HepG2 (cell line): ENCODE measurements at regions not wholly inside any gene's neighbourhood (a gene's known extent, or its start where the extent isn't known, plus 50 kb on each side); places are given as distances from the start of the nearest gene placed in this dataset.

Experiments used
- ATAC-seq: fragments of 200-7000 bp; cut with Tn5 transposase; 3 replicates; pipeline ENCODE4 v1.9.1; 2020; ENCODE audit warnings: mild to moderate bottlenecking, moderate library complexity
- BruUV-seq: library from RNA; stranded (reverse); fragments of 400-500 nt; replicated peaks from 2 replicates; lab custom pipeline; 2021; lab: Mats Ljungman, UMichigan
- CTCF ChIA-PET: fragments of 300-600 bp; formaldehyde crosslinking; extraction: SDS; loops from one replicate; lab custom pipeline; 2021; ENCODE audit warnings: low total read pairs, inconsistent platforms, low intra/inter-chr PET ratio; lab: Yijun Ruan, JAX
- POLR2A ChIA-PET: fragments of 350-600 bp; sonication (Branson Sonifier 250); formaldehyde crosslinking; loops from one replicate; lab custom pipeline; 2020; ENCODE audit warnings: antibody characterized with exemption, inconsistent platforms; lab: Yijun Ruan, JAX
- DNase-seq: peaks from one replicate; pipeline ENCODE4 v3.0.0-alpha.2; 2015; ENCODE audit warnings: low spot score
- FAIRE-seq: peaks from 3 replicates; lab custom pipeline; 2011; peaks lifted over from hg19 to GRCh38; lab: Jason Lieb, UNC
- H2AFZ ChIP-seq: one replicate; pipeline ENCODE4 v1.6.1; 2011; ENCODE audit warnings: low read length, inconsistent platforms
- H3K27ac ChIP-seq: fragments of 300-600 bp; 3 replicates; pipeline ENCODE4 v1.8.0; 2011; ENCODE audit warnings: mixed run types, mild to moderate bottlenecking, mixed read lengths, low read length, inconsistent platforms; ENCODE audit not compliant: insufficient read depth; ENCODE audit errors: extremely low read length
- H3K27me3 ChIP-seq, 2 experiments: fragments of 200-600 bp in 1 of 2; 2 replicates in 1 of 2; 3 replicates in 1 of 2; pipeline versions ENCODE4 v1.6.0 to v1.8.0; 2011; ENCODE audit warnings: low read length in 2 of 2, mild to moderate bottlenecking in 2 of 2, moderate library complexity in 2 of 2, inconsistent platforms in 1 of 2; ENCODE audit not compliant: insufficient read depth in 2 of 2, control insufficient read depth in 1 of 2
- H3K36me3 ChIP-seq, 2 experiments: fragments of 200-600 bp in 1 of 2; replicated peaks in 1 of 2; 2 replicates in 1 of 2; 3 replicates in 1 of 2; pipeline versions ENCODE4 v1.5.1 to v1.8.0; 2011; ENCODE audit warnings: low read length in 2 of 2, inconsistent platforms in 1 of 2; ENCODE audit not compliant: insufficient read depth in 2 of 2, control insufficient read depth in 1 of 2
- H3K4me1 ChIP-seq: 2 replicates; pipeline ENCODE4 v1.5.1; 2012; ENCODE audit warnings: low read length, inconsistent platforms; ENCODE audit not compliant: insufficient read depth
- H3K4me2 ChIP-seq: 2 replicates; pipeline ENCODE4 v1.6.0; 2011; ENCODE audit warnings: low read depth, low read length, inconsistent platforms
- H3K4me3 ChIP-seq, 3 experiments: fragments of 200-600 bp in 1 of 3; sonication (generic), shearing (Covaris generic) in 1 of 3; replicated peaks in 1 of 3; 2 replicates each; pipeline ENCODE4 v1.5.1; 2011 to 2016; ENCODE audit warnings: low read length in 3 of 3, inconsistent platforms in 2 of 3, low read depth in 2 of 3, mild to moderate bottlenecking in 2 of 3, control low read depth in 1 of 3, mixed read lengths in 1 of 3; ENCODE audit not compliant: insufficient read depth in 1 of 3
- H3K79me2 ChIP-seq: one replicate; pipeline ENCODE4 v1.6.1; 2011; ENCODE audit warnings: low read length, inconsistent platforms; ENCODE audit not compliant: insufficient read depth
- H3K9ac ChIP-seq: 2 replicates; pipeline ENCODE4 v1.6.0; 2011; ENCODE audit warnings: mild to moderate bottlenecking, low read depth, low read length, inconsistent platforms; ENCODE audit not compliant: insufficient read depth
- H3K9me3 ChIP-seq: 2 replicates; pipeline ENCODE4 v1.5.1; 2012; ENCODE audit warnings: mild to moderate bottlenecking, low read length
- H4K20me1 ChIP-seq: 2 replicates; pipeline ENCODE4 v1.6.0; 2011; ENCODE audit warnings: inconsistent platforms, mild to moderate bottlenecking, low read length, moderate library complexity; ENCODE audit not compliant: insufficient read depth
- ATF7 ChIP-seq, 2 experiments: fragments of 450-650 bp in 1 of 2; sonication (generic) in 1 of 2; formaldehyde crosslinking in 1 of 2; IDR thresholded peaks; 2 replicates each; pipeline versions ENCODE4 v1.4.0 to v1.6.1; 2016 to 2020; ENCODE audit warnings: antibody characterized with exemption in 1 of 2, mild to moderate bottlenecking in 1 of 2, missing genetic modification reagents in 1 of 2
- ETV5 ChIP-seq: IDR thresholded peaks from 2 replicates; pipeline ENCODE4 v1.6.1; 2018; ENCODE audit warnings: missing biosample characterization, missing genetic modification reagents, inconsistent platforms, borderline replicate concordance
- TOPORS ChIP-seq: sonication (generic); formaldehyde crosslinking; IDR thresholded peaks from 2 replicates; pipeline ENCODE4 v1.8.0; 2023; ENCODE audit warnings: mild to moderate bottlenecking, missing genetic modification reagents
- TP53 ChIP-seq: sonication (generic); formaldehyde crosslinking; conservative IDR thresholded peaks from 2 replicates; pipeline ENCODE4 v1.4.0; 2020; ENCODE audit warnings: missing genetic modification reagents
- ZNF34 ChIP-seq: sonication (generic); formaldehyde crosslinking; IDR thresholded peaks from 2 replicates; pipeline ENCODE4 v1.4.0; 2020; ENCODE audit warnings: mild to moderate bottlenecking, missing genetic modification reagents, borderline replicate concordance
- ZNF431 ChIP-seq: sonication (generic); formaldehyde crosslinking; IDR thresholded peaks from 2 replicates; pipeline ENCODE4 v1.9.0; 2022; ENCODE audit warnings: missing genetic modification reagents, low read depth, mild to moderate bottlenecking, borderline replicate concordance
- WGBS: methylation state at CpG from one replicate; pipeline ENCODE4 v1.1.6; 2017; ENCODE audit warnings: low lambda C conversion rate; 5-methylcytosine and 5-hydroxymethylcytosine counted together
- in situ Hi-C: cut with HindIII; loops from 2 replicates; pipeline ENCODE4 v1.10.0; 2017; ENCODE audit warnings: low pct_unique_long_range_greater_than_20kb; ENCODE audit not compliant: extremely low pct_ligation_motif_present
- intact Hi-C: fragments of 100-400 bp; cut with micrococcal nuclease; formaldehyde crosslinking; loops from one replicate; pipeline ENCODE4 v1.10.0; 2022; ENCODE audit not compliant: unreplicated experiment
- TF ChIP-seq, protein P1 (sequence below): IDR thresholded peaks from 2 replicates; pipeline ENCODE4 v1.6.1; 2012; ENCODE audit warnings: low read depth, low read length, improper control_type of control experiment
- TF ChIP-seq, protein P2 (sequence below): sonication (generic); formaldehyde crosslinking; IDR thresholded peaks from 2 replicates; pipeline ENCODE4 v1.5.1; 2020; ENCODE audit warnings: mild to moderate bottlenecking, missing genetic modification reagents, moderate library complexity

DNA sequence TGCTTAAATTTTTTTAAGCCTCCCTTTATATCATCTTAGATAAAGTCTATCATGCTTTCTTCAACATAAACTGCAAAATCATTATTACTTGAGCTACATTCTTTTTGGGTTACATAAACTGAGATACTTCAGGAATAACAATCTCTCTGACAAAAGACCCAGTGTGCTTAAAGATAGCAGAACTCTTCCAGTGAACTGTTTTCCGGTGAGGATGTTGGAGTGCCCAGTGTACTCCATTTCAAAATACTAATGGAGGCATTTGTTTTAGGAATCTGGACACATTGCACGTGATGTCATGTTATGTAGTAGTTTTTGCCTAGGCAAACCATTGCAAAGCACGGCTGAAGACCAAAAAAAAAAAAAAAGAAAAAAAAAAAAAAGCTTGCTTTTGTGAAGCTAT, 388.2 kb upstream of the CELF2 start:
- no peak for DNase-seq
- Histone ChIP-seq H3K9ac (no peak overlapping the region), H2AFZ (no peak overlapping the region), H3K4me1 (no peaks in the 10 kb centered on the region), H3K4me3 (no peak overlapping the region), H3K27ac (no peak overlapping the region), H3K27me3 (no peaks in the 10 kb centered on the region), H3K4me2 (no peak overlapping the region), H4K20me1 (no peaks in the 10 kb centered on the region), H3K79me2 (no peaks in the 10 kb centered on the region), H3K9me3 (peaks cover 37% of the 10 kb centered on the region), H3K36me3 (no peaks in the 10 kb centered on the region)
- TF ChIP-seq, protein P1, sequence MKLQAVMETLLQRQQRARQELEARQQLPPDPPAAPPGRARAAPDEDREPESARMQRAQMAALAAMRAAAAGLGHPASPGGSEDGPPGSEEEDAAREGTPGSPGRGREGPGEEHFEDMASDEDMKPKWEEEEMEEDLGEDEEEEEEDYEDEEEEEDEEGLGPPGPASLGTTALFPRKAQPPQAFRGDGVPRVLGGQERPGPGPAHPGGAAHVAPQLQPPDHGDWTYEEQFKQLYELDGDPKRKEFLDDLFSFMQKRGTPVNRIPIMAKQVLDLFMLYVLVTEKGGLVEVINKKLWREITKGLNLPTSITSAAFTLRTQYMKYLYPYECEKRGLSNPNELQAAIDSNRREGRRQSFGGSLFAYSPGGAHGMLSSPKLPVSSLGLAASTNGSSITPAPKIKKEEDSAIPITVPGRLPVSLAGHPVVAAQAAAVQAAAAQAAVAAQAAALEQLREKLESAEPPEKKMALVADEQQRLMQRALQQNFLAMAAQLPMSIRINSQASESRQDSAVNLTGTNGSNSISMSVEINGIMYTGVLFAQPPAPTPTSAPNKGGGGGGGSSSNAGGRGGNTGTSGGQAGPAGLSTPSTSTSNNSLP, result no peak
- TF ChIP-seq ETV5 (CRISPR knock-in tag), result no peak
- FAIRE-seq, result no peak
- BruUV-seq, result no TSS peak
- intact Hi-C loops, result no loop called here
- WGBS, result 0% methylated on average over 3 of the region's 3 CpGs
- ChIA-PET CTCF (no interaction called here), POLR2A (no interaction called here)
- in situ Hi-C loops, result no loop called here
- no peak for ATAC-seq

DNA sequence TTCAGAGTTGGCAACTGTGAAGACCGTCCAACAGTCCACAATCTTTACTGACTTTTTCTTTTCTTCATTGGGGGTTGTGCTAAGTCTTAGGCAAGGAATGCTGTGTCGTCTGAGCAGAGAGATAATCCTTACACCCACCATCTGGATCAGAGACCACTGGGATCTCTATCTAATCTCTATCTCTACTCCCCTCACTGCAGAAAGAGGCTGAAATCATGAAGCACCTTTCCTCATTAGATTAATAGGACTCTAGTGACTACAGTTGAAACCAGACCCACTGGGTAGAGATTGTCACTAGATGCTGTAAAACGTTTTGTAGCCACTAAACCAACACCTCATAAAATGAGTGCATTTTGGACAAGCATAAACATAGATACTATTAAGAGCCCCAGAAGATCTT, 387.4 kb upstream of the CELF2 start:
- Histone ChIP-seq H3K9me3 (peaks cover 37% of the 10 kb centered on the region), H3K4me2 (no peak overlapping the region), H3K4me1 (no peaks in the 10 kb centered on the region), H3K79me2 (no peaks in the 10 kb centered on the region), H3K4me3 (no peak overlapping the region), H2AFZ (no peak overlapping the region), H3K27me3 (no peaks in the 10 kb centered on the region), H4K20me1 (no peaks in the 10 kb centered on the region), H3K27ac (no peak overlapping the region), H3K36me3 (no peaks in the 10 kb centered on the region), H3K9ac (no peak overlapping the region)
- CTCF ChIA-PET, result no interaction called here
- FAIRE-seq (no peak), ATAC-seq (no peak), DNase-seq (no peak)
- in situ Hi-C loops (no loop called here), intact Hi-C loops (no loop called here)
- 0% methylated on average over 3 of the region's 3 CpGs for WGBS
- POLR2A ChIA-PET, result no interaction called here
- BruUV-seq, result no TSS peak
- TF ChIP-seq ZNF34 (CRISPR knock-in tag) (no peak), TP53 (CRISPR knock-in tag) (no peak), ATF7 (IDR thresholded peaks at IDR 0.05) (no peak), ATF7 (CRISPR knock-in tag; IDR thresholded peaks at IDR 0.05) (no peak), ZNF431 (no peak), TOPORS (no peak)
- TF ChIP-seq, protein P2, sequence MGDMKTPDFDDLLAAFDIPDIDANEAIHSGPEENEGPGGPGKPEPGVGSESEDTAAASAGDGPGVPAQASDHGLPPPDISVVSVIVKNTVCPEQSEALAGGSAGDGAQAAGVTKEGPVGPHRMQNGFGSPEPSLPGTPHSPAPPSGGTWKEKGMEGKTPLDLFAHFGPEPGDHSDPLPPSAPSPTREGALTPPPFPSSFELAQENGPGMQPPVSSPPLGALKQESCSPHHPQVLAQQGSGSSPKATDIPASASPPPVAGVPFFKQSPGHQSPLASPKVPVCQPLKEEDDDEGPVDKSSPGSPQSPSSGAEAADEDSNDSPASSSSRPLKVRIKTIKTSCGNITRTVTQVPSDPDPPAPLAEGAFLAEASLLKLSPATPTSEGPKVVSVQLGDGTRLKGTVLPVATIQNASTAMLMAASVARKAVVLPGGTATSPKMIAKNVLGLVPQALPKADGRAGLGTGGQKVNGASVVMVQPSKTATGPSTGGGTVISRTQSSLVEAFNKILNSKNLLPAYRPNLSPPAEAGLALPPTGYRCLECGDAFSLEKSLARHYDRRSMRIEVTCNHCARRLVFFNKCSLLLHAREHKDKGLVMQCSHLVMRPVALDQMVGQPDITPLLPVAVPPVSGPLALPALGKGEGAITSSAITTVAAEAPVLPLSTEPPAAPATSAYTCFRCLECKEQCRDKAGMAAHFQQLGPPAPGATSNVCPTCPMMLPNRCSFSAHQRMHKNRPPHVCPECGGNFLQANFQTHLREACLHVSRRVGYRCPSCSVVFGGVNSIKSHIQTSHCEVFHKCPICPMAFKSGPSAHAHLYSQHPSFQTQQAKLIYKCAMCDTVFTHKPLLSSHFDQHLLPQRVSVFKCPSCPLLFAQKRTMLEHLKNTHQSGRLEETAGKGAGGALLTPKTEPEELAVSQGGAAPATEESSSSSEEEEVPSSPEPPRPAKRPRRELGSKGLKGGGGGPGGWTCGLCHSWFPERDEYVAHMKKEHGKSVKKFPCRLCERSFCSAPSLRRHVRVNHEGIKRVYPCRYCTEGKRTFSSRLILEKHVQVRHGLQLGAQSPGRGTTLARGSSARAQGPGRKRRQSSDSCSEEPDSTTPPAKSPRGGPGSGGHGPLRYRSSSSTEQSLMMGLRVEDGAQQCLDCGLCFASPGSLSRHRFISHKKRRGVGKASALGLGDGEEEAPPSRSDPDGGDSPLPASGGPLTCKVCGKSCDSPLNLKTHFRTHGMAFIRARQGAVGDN (CRISPR knock-in tag), result no peak
